ENCODE measurements at regions not wholly inside any gene's neighbourhood (a gene's known extent, or its start where the extent isn't known, plus 50 kb on each side); places are given as distances from the start of the nearest gene placed in this dataset.

DNA sequence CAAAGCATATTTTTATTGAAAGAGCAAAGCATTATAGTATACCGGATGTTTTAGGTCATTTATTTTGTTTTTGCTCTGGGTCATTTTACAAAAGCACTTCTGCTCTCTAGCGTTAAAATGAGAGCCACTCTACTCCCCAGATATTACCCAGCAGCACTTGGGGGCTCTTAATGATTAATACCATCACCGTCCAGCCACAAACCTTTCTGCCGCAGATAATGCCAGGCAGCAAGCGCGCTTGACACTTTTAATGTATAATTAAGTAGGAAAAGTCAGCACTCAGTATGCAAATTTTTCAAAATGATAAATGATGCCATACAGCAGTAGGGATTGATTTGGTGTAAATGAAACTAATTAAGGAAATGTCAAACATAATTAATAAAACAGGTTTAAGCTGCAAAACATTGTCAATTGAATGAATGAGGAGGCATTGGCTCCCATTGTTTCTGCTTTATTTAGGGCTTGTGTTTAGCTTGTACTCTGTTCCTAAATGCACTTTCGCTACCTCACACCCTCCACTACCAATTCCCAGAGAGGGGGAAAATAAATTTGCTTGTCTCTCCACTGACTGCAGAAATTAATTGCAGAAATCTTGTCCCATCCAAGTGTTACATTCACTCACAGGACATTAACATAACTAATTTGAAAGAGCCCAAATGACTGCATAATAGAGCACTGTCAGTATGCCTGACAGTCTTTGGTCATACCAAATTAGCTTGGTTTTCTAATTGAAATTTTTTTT, 358.8 kb upstream of the ARRDC3 start:
- H4K91ac ChIP-seq (ENCODE audit: low read depth, low read length), result no peak overlapping the region

DNA sequence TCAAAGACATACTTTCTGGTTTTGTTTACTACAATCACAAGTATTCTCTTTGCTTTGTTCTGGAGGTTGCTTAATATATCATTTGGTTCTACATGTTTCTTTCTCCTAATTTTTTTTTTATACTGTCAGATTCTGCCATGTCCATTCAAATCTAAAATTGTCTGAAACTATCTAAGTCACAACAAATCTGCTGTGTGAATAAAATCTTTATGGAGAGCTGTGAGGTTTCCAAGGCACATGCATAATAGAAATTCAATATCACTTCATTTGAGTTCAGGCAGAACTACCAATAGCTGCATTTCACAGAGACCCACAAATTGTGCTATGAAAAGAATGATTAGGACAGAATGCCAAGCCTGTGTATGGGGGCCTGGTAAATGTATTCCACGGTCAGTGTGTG, 346.9 kb upstream of the ARRDC3 start:
- Histone ChIP-seq H2AFZ (ENCODE audit: insufficient read depth, low read length, poor library complexity) (no peak overlapping the region), H2BK5ac (ENCODE audit: low read depth, low read length, poor library complexity) (no peak overlapping the region), H3K27ac (ENCODE audit: low read depth, low read length) (no peak overlapping the region), H3K79me2 (ENCODE audit: control insufficient read depth, insufficient read depth, low read length, poor library complexity) (no peaks in the 10 kb centered on the region), H2BK120ac (ENCODE audit: insufficient read depth, low read length, poor library complexity) (no peak overlapping the region), H4K12ac (ENCODE audit: low read depth, low read length) (no peak overlapping the region), H3K4ac (ENCODE audit: low read depth, low read length) (no peak overlapping the region), H3K4me3 (ENCODE audit: low read depth, low read length) (no peak overlapping the region), H2BK12ac (ENCODE audit: low read length) (no peak overlapping the region), H3K27me3 (ENCODE audit: insufficient read depth, low read length) (no peaks in the 10 kb centered on the region), H3K18ac (ENCODE audit: low read length) (no peak overlapping the region), H3K23ac (ENCODE audit: low read length) (no peak overlapping the region), H3K14ac (ENCODE audit: low read length) (no peak overlapping the region), H3K36me3 (ENCODE audit: control insufficient read depth in 1 of 2, insufficient read depth in 2 of 2, low read length in 2 of 2) (no peaks in the 10 kb centered on the region), H3K9me3 (ENCODE audit: insufficient read depth, low read depth, low read length) (no peaks in the 10 kb centered on the region), H3K4me1 (ENCODE audit: control insufficient read depth in 1 of 2, insufficient read depth in 2 of 2, low read length in 2 of 2) (no peaks in the 10 kb centered on the region), H3K9ac (ENCODE audit: low read length) (no peak overlapping the region), H3K4me2 (ENCODE audit: low read length) (no peak overlapping the region), H4K91ac (ENCODE audit: low read depth, low read length) (no peak overlapping the region), H4K8ac (ENCODE audit: low read depth, low read length) (no peak overlapping the region), H3K79me1 (ENCODE audit: low read length) (no peaks in the 10 kb centered on the region), H2AK5ac (ENCODE audit: low read length) (no peak overlapping the region)
- DNase-seq, result no peak
- no CpG with 5 or more reads among the region's 1 CpG for WGBS (ENCODE audit: extremely low coverage, insufficient coverage, insufficient read length)

More for the DNA sequence above, 358.8 kb upstream of the ARRDC3 start:
- H3K4me1 ChIP-seq (ENCODE audit: control insufficient read depth in 1 of 2, insufficient read depth in 2 of 2, low read length in 2 of 2), result no peaks in the 10 kb centered on the region
- H2BK120ac ChIP-seq (ENCODE audit: insufficient read depth, low read length, poor library complexity), result no peak overlapping the region
- H3K4me2 ChIP-seq (ENCODE audit: low read length), result no peak overlapping the region
- H3K79me1 ChIP-seq (ENCODE audit: low read length), result no peaks in the 10 kb centered on the region
- no peaks in the 10 kb centered on the region for H3K9me3 ChIP-seq (ENCODE audit: insufficient read depth, low read depth, low read length)
- H2AFZ ChIP-seq (ENCODE audit: insufficient read depth, low read length, poor library complexity), result no peak overlapping the region
- H3K36me3 ChIP-seq (ENCODE audit: control insufficient read depth in 1 of 2, insufficient read depth in 2 of 2, low read length in 2 of 2), result no peaks in the 10 kb centered on the region
- H2AK5ac ChIP-seq (ENCODE audit: low read length), result no peak overlapping the region
- H3K23ac ChIP-seq (ENCODE audit: low read length), result no peak overlapping the region
- H3K4ac ChIP-seq (ENCODE audit: low read depth, low read length), result no peak overlapping the region
- no peaks in the 10 kb centered on the region for H3K79me2 ChIP-seq (ENCODE audit: control insufficient read depth, insufficient read depth, low read length, poor library complexity)
- H2BK12ac ChIP-seq (ENCODE audit: low read length), result no peak overlapping the region
- H3K14ac ChIP-seq (ENCODE audit: low read length), result no peak overlapping the region
- no peak overlapping the region for H4K8ac ChIP-seq (ENCODE audit: low read depth, low read length)
- no peak overlapping the region for H3K9ac ChIP-seq (ENCODE audit: low read length)
- no peaks in the 10 kb centered on the region for H3K27me3 ChIP-seq (ENCODE audit: insufficient read depth, low read length)
- H4K12ac ChIP-seq (ENCODE audit: low read depth, low read length), result no peak overlapping the region
- no peak for DNase-seq
- no peak overlapping the region for H3K18ac ChIP-seq (ENCODE audit: low read length)
- H3K27ac ChIP-seq (ENCODE audit: low read depth, low read length), result no peak overlapping the region
- no peak overlapping the region for H3K4me3 ChIP-seq (ENCODE audit: low read depth, low read length)
- H2BK5ac ChIP-seq (ENCODE audit: low read depth, low read length, poor library complexity), result no peak overlapping the region
- no CpG with 5 or more reads among the region's 7 CpGs for WGBS (ENCODE audit: extremely low coverage, insufficient coverage, insufficient read length)

DNA sequence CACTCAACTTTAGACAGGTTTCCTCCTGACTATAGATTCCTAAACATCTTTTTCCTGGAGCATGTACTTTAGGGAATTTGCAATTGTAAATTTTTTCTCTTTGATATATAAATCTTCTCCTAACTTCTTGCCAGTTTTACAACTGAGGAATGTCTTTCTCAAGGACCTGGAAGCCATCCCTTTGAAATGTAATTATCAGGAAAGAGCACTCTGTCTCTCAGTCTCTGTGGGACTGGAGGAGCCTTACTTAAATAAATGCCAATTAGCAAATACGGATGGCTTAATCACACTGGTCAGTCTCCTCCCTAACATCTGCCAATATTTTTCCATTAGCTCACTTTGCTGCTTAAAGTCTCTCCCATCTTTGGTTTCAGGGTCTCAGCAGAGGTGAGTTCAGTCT, 344.3 kb upstream of the ARRDC3 start:
- H4K12ac ChIP-seq (ENCODE audit: low read depth, low read length), result no peak overlapping the region
- no peaks in the 10 kb centered on the region for H3K4me1 ChIP-seq (ENCODE audit: control insufficient read depth in 1 of 2, insufficient read depth in 2 of 2, low read length in 2 of 2)
- no peak overlapping the region for H2AK5ac ChIP-seq (ENCODE audit: low read length)
- no peak overlapping the region for H3K4me3 ChIP-seq (ENCODE audit: low read depth, low read length)
- no peaks in the 10 kb centered on the region for H3K79me1 ChIP-seq (ENCODE audit: low read length)
- no peak overlapping the region for H2BK5ac ChIP-seq (ENCODE audit: low read depth, low read length, poor library complexity)
- H2BK12ac ChIP-seq (ENCODE audit: low read length), result no peak overlapping the region
- H3K9me3 ChIP-seq (ENCODE audit: insufficient read depth, low read depth, low read length), result no peaks in the 10 kb centered on the region
- no peaks in the 10 kb centered on the region for H3K27me3 ChIP-seq (ENCODE audit: insufficient read depth, low read length)
- H3K36me3 ChIP-seq (ENCODE audit: control insufficient read depth in 1 of 2, insufficient read depth in 2 of 2, low read length in 2 of 2), result no peaks in the 10 kb centered on the region
- no peak overlapping the region for H4K8ac ChIP-seq (ENCODE audit: low read depth, low read length)
- no peak overlapping the region for H3K4me2 ChIP-seq (ENCODE audit: low read length)
- no peak overlapping the region for H4K91ac ChIP-seq (ENCODE audit: low read depth, low read length)
- no peak overlapping the region for H2AFZ ChIP-seq (ENCODE audit: insufficient read depth, low read length, poor library complexity)
- no peak for DNase-seq
- WGBS (ENCODE audit: extremely low coverage, insufficient coverage, insufficient read length), result no CpG with 5 or more reads among the region's 1 CpG
- no peak overlapping the region for H3K23ac ChIP-seq (ENCODE audit: low read length)
- no peak overlapping the region for H3K4ac ChIP-seq (ENCODE audit: low read depth, low read length)
- no peak overlapping the region for H3K14ac ChIP-seq (ENCODE audit: low read length)
- H3K9ac ChIP-seq (ENCODE audit: low read length), result no peak overlapping the region
- no peak overlapping the region for H3K27ac ChIP-seq (ENCODE audit: low read depth, low read length)
- H3K79me2 ChIP-seq (ENCODE audit: control insufficient read depth, insufficient read depth, low read length, poor library complexity), result no peaks in the 10 kb centered on the region
- no peak overlapping the region for H2BK120ac ChIP-seq (ENCODE audit: insufficient read depth, low read length, poor library complexity)
- H3K18ac ChIP-seq (ENCODE audit: low read length), result no peak overlapping the region

DNA sequence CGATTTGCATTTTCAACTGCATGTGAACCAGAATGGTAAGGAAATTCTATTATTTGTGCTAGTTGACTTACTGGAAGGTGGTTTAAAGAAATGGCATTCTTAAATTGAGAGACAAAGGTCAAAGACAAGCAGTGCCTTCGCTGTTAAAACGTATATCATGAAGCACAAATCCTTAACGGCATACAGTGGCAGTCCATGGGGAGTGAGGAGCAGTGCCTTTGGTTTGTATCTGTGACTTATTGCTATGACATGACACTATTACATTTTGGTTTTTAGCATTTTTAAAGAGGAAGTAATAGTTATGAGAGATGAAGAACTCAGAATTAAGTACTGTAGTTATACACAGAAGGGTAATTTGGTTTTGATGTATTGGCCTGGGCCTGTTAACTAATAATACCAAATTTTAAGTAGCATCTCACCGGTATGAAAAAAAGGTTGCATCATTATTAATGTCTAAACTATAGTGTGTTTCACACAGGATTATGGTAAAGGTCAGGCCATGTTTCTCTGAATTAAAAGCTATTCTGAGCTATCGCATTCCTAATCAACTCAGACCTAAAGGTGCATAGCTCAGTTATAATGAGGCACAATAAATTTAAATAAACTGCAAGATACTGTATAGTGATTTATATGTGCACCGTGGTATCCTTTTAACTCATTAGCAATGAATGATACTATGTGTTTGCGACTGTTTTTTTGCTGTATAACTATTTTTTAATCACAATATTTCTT, 339.8 kb upstream of the ARRDC3 start:
- no peak overlapping the region for H2BK5ac ChIP-seq (ENCODE audit: low read depth, low read length, poor library complexity)
- no peak overlapping the region for H3K4me2 ChIP-seq (ENCODE audit: low read length)
- no peak overlapping the region for H2BK12ac ChIP-seq (ENCODE audit: low read length)

More for the DNA sequence above, 339.8 kb upstream of the ARRDC3 start:
- WGBS (ENCODE audit: extremely low coverage, insufficient coverage, insufficient read length), result no CpG with 5 or more reads among the region's 8 CpGs
- H3K4me3 ChIP-seq (ENCODE audit: low read depth, low read length), result no peak overlapping the region
- no peak overlapping the region for H3K14ac ChIP-seq (ENCODE audit: low read length)
- no peaks in the 10 kb centered on the region for H3K36me3 ChIP-seq (ENCODE audit: control insufficient read depth in 1 of 2, insufficient read depth in 2 of 2, low read length in 2 of 2)
- no peak overlapping the region for H2BK120ac ChIP-seq (ENCODE audit: insufficient read depth, low read length, poor library complexity)
- no peaks in the 10 kb centered on the region for H3K9me3 ChIP-seq (ENCODE audit: insufficient read depth, low read depth, low read length)
- no peaks in the 10 kb centered on the region for H3K79me2 ChIP-seq (ENCODE audit: control insufficient read depth, insufficient read depth, low read length, poor library complexity)
- no peak overlapping the region for H2AK5ac ChIP-seq (ENCODE audit: low read length)
- no peak overlapping the region for H3K27ac ChIP-seq (ENCODE audit: low read depth, low read length)
- no peaks in the 10 kb centered on the region for H3K27me3 ChIP-seq (ENCODE audit: insufficient read depth, low read length)
- H3K18ac ChIP-seq (ENCODE audit: low read length), result no peak overlapping the region
- H4K8ac ChIP-seq (ENCODE audit: low read depth, low read length), result no peak overlapping the region
- H3K79me1 ChIP-seq (ENCODE audit: low read length), result no peaks in the 10 kb centered on the region
- no peak overlapping the region for H3K23ac ChIP-seq (ENCODE audit: low read length)
- H2AFZ ChIP-seq (ENCODE audit: insufficient read depth, low read length, poor library complexity), result no peak overlapping the region
- no peak for DNase-seq
- no peak overlapping the region for H3K9ac ChIP-seq (ENCODE audit: low read length)
- H3K4ac ChIP-seq (ENCODE audit: low read depth, low read length), result no peak overlapping the region
- no peaks in the 10 kb centered on the region for H3K4me1 ChIP-seq (ENCODE audit: control insufficient read depth in 1 of 2, insufficient read depth in 2 of 2, low read length in 2 of 2)
- no peak overlapping the region for H4K91ac ChIP-seq (ENCODE audit: low read depth, low read length)
- H4K12ac ChIP-seq (ENCODE audit: low read depth, low read length), result no peak overlapping the region
